NCI-H128 (cell line): ENCODE measurements at regions not wholly inside any gene's neighbourhood (a gene's known extent, or its start where the extent isn't known, plus 50 kb on each side); places are given as distances from the start of the nearest gene placed in this dataset.
A peak's percentile ranks its signal among the peaks of the same experiment; 100 is the strongest.
"Not testable (repeated sequence)": the region's sequence is repeated elsewhere in the genome, so short reads cannot be mapped to it uniquely, and the experiment has no call there.

Experiments used
- DNase-seq: peaks from one replicate; lab custom pipeline; 2025; ENCODE audit not compliant: unreplicated experiment; lab: John Stamatoyannopoulos, UW

GRCh38 chr3:25944329-25944728, 154.4 kb downstream of the OXSM start:
- no peak for DNase-seq

DNA sequence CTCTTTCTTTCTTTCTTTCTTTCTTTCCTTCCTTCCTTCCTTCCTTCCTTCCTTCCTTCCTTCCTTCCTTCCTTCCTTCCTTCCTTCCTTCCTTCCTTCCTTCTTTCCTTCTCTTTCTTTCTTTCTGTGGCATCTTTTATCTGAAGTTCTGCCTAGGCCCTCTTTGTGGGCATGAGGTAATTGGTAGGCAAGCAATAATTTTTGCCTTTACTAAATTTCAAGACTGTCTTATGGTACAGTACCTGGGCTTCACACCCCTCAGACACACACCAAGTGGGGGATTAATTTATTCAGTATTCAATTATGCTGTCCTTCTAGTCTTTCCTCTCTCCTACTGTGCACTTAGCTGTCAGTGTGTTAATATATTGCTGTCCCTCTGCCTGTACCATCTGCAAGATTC, 155.5 kb downstream of the OXSM start:
- no peak for DNase-seq

DNA sequence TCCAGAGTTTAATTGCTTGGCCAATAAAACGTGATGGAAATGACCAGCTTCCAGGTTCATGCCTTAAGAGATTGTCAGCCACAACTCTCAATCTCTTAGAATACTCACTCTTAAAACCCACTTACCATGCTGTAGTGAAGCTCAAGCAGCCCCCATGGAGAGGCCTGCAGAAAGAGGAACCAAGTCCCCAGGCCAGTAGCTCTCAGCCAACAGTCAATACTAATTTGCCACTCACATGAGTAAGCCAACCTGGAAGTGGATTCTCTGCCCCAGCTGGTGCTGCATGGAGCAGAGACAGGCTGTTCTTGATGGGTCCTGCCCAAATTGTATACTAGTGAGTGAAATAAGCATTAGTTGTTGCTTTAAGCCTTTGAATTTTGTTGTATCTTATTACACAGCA, 155.9 kb downstream of the OXSM start:
- no peak for DNase-seq

DNA sequence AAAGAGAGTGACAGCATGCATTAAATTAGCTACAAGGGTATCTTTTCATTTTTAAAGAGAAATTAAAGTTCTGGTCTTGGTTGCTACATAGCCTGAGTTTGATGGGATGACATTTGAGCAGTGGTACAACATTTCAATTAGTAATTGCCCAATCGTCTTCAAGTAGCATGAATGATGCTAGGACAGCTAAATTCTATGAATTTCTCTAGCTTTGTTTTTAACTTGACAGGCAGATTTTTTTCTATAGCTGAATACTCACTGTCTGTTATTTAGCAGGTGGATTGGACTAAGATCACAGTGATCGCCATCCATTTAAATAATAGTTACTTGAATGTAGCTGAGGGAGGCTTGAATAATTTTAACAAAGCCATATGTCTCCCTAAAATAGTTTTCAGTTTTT, 162.2 kb downstream of the OXSM start:
- no peak for DNase-seq

- no peak for DNase-seq
These were observed 167.1 kb downstream of the OXSM start for GRCh38 chr3:25957026-25957425.

- no peak for DNase-seq
These were observed 170.9 kb downstream of the OXSM start for GRCh38 chr3:25960776-25961175.

DNA sequence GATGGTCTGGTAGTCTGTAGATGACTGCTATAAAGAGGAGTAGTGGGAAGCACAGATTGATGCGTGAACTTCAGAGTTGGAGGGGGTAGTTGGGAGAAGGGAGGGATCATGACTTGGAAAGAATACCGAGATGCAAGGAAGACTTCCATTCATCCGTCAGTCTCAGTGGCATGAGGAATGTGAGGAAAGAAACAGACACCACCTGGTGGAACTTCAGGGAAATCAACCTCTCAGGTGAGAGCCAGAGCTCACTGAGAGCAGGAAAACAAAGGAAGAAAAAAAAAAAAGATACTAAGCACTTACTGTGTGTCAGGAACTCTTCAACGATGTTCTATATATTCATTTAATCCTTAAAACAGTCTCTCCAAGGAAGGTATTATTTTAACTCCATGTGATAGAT, 172.4 kb downstream of the OXSM start:
- no peak for DNase-seq

- DNase-seq, result no peak
These were observed 174.3 kb downstream of the OXSM start for GRCh38 chr3:25964141-25964540.

DNA sequence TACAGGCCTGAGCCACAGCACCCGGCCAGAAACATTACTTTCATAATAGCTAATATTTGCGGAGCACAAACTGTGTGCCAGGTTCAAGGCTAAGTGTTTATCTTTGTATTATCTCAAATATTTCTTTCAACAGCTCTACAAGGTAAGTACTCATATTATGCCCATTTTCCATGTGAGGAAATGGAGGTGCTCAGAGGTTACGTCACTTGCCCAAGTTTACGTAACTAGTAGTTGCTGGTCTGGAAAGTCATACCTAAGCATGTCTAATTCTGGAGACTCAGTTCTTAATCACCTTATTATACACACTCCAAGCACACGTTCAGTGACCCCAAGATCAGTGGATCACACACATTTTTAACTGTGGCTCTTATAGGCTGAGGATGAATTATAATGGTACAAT, 177.5 kb downstream of the OXSM start:
- DNase-seq, result no peak

DNA sequence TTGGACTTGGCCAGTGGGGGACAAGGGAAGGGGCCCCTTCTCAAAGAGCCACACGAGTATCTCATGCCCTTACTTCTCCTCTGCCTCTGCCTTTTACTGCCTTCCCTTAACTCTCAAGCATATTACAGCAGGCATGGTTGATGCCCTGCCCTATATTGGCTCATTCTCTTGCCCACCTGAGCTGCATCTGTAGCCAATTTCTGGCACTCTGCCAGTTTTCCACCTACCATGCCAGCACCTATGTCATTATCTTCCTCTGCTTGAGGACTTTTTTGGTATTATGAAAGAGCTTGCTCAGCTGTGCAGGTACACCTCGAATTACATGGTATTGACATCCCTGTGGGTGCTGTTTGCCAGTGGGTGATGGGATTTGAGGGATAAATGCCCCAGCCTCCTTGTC, 181.8 kb downstream of the OXSM start:
- DNase-seq, result peak; percentile 14

DNA sequence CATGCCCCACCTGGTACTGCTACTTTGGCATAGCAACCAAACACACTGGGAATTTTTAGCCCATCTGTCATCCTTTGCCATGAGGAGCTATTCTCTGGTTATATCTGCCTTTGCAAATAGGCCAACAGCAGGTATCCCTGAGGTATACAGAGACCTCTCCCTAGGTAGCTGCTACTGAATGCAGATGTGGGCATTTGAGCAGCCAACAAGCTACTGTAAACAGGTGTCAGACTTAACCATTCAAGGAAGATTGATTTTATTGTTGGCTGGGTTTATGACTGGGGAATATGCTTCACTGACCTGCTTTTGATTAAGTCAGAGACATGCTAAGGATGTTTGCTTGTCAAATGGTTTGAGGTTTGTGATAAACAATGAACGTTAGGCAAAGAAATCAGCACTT, 183.2 kb downstream of the OXSM start:
- no peak for DNase-seq

DNA sequence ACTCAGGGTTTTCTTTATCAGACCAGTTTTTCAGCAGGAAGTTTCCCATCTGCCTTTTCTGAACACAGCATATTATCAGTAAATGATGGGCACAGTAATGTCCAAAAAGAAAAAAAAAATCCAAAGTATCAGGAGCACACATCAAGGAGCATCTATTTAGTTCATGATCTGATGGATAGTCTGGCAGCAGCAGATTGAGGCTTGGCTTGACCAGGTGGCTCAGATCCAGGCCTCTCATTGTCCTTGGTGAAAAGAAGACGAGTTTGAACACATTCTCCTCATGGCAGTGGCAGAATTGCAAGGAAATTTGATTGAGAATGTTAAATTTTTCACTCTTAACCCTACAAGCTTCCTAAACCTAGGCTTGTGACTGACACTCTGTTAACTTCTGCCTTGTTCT, 192.9 kb downstream of the OXSM start:
- no peak for DNase-seq

GRCh38 chr3:25985621-25986020, 195.7 kb downstream of the OXSM start:
- DNase-seq, result no peak

DNA sequence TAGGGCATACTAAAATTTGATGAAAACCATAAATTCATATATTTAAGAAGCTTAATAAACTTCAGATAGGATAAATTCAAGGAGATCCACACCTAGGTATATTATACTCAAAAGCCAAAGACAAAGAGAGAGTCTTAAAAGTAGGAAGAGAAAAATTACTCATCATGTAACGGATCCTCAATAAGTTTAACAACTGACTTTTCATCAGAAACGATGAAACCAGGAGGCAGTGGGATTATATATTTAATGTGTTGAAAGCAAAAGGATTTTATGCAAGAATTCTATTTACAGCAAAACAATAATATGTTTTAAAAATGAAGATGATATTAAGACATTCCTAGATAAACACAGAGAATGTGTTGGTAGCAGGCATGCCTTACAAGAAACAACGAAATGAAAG, 202.7 kb downstream of the OXSM start:
- no peak for DNase-seq

DNA sequence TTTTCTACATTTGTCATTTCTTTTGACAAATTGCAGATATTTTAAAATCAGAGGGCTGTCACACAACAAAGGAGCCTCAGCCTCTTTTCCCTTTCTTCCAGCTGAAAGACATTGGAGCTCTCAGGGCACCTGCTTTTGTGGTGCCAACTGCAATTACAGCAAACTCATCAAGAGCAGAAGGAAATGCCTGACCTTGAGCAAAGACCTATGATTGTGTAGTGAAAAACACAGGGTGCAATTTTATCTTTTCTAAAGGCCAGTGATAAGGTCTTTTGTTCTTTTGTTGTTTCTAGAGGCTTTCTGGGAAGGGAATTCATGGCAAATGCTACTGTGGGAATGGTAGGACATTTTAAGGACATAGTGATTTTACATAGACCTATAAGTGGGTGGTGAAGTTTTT, 214.3 kb downstream of the OXSM start:
- no peak for DNase-seq

GRCh38 chr3:26011276-26011675, 221.4 kb downstream of the OXSM start:
- no peak for DNase-seq

DNA sequence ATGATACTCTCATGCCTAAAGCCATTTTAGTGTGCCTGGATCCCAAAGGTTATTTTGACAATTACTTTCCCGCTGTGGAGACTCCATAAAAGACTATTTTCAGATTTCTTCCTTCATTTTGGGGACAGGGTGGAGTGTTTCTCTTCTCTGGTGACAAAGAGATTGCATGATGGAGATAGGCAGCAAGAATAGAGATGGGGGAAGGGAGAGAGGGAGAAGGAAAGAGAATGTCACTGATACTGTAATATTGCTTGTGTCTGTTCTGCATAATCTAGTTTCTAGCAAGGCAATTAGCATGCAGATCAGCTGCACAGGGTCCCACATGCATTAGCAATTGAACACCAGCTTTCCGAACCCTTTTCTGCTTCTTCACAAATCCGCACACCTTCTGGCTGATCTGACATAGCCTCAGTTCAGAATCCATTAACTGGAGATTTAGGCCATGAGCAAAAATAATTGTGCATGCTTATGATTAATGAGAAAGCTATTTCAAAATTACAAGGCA, 222.4 kb downstream of the OXSM start:
- no peak for DNase-seq

DNA sequence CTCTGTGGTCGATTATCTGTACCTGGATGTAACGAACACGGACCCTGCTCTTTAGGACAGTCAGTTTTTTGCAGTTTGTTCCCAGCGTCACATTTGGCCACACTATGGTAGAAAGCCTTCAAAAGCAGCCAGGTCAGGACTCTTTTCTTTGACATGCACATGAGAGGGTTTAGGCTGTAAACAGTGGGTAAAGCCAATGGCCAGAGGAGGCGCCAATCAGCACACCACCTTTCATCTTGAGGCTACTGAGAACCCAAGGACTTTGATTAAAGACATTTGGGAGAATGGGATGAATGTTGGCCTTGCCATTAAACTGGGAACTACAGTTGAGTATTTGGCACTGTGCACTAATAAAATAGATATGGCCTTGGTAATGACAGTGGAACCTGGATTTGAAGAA, 225.9 kb downstream of the OXSM start:
- DNase-seq, result no peak

- DNase-seq, result no peak
These were observed 229.0 kb downstream of the OXSM start for GRCh38 chr3:26018889-26019288.

- DNase-seq, result not testable (repeated sequence)
These were observed 234.3 kb downstream of the OXSM start for GRCh38 chr3:26024206-26024605.

DNA sequence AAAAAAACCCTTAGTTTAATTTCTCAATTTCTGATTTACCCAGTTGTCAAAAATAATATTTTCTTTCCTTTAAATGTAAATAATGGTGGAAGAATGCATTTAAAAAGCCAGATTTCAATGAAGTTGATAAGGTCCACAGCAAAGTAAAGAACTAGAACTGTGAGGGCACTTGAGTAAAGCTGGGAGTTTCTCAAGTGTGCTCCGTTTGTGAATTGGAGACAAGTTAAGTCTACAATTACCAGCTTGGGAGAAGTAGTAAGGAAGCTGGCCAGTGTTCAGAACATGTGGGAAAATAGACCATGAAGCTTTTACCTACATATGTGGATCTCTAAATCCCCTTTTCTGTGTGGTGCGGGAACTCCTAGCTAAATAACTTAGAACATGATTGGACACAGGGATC, 239.4 kb downstream of the OXSM start:
- DNase-seq, result no peak

DNA sequence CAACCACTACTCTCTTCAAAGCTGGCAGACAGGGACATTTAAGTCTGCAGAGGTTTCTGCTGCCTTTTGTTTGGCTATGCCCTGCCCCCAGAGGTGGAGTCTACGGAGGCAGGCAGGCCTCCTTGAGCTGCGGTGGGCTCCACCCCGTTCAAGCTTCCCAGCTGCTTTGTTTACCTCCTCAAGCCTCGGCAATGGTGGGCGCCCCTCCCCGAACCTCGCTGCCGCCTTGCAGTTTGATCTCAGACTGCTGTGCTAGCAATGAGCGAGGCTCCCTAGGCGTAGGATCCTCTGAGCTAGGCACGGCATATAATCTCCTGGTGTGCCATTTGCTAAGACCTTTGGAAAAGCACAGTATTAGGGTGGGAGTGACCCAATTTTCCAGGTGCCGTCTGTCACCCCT, 252.2 kb downstream of the OXSM start:
- not testable (repeated sequence) for DNase-seq

DNA sequence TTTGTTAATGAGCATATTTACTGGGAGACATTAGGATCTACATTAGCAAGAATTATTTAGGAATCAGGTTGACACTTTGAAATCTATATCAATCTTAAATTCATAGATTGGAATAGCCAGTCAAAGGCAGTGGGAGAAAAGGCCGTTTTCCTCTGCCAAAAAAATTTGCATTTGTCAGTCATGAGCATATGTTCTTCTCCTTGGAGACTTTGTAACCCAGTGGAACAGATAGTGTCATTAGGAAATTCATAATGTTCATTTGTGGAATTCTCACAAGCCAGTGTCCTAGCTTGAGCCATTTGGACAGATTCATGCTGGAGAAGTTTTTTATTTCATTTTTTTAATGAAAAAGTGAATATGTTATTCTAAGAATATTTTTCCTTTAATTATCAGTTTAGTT, 260.1 kb downstream of the OXSM start:
- no peak for DNase-seq

DNA sequence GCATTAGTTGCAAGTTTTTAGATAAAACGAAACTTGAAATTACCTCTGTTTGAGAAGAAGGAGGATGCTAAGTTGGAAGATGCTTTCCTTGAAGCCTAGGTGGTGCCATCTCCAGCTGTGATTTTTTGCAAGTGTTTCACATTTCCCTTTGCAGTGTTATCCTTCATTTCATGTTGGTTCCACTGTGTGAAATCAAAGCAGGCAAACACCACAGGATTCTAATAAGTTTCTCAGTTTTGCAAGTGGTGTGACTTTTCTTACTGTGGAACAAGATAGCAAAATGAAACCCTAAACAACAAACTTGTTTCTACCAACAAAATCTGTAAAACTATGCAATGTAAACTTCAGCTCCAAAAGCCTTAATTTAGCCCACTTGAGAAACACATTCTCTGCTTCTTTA, 260.9 kb downstream of the OXSM start:
- DNase-seq, result no peak
